ENCODE measurements at regions not wholly inside any gene's neighbourhood (a gene's known extent, or its start where the extent isn't known, plus 50 kb on each side); places are given as distances from the start of the nearest gene placed in this dataset.

GRCh38 chr2:43163584-43164270 lies 62.7 kb downstream of the ZFP36L2 start:
- dilution Hi-C loops (cut with MboI; ENCODE audit: extremely low pct_ligation_motif_present, low sequenced_read_pairs): no loop called here
- no peaks in the 10 kb centered on the region for H3K36me3 ChIP-seq (ENCODE audit: control insufficient read depth in 2 of 2, extremely low read depth in 1 of 2, insufficient read depth in 2 of 2, low read length in 2 of 2)
- BruUV-seq (replicated peaks): no TSS peak
- no peak overlapping the region for H3K4me3 ChIP-seq (replicated peaks in 1 of 3; ENCODE audit: insufficient read depth in 1 of 3, low read depth in 1 of 3, low read length in 3 of 3)
- H3K4me2 ChIP-seq (ENCODE audit: insufficient read depth, low read length): no peak overlapping the region
- CTCF ChIA-PET: no interaction called here
- no peaks in the 10 kb centered on the region for H3K79me2 ChIP-seq (ENCODE audit: control insufficient read depth, insufficient read depth, low read length)
- H3K9me1 ChIP-seq (replicated peaks; ENCODE audit: control insufficient read depth, extremely low read depth, insufficient read depth, low read length): no peaks in the 10 kb centered on the region
- H2AFZ ChIP-seq (ENCODE audit: low read depth, low read length): no peak overlapping the region
- no peak overlapping the region for H3K27ac ChIP-seq (ENCODE audit: insufficient read depth, low read depth, low read length)
- H3K4me1 ChIP-seq (ENCODE audit: control insufficient read depth, extremely low read depth, insufficient read depth, low read length): peaks cover 16% of the 10 kb centered on the region
- H4K20me1 ChIP-seq (replicated peaks; ENCODE audit: control insufficient read depth, extremely low read depth, insufficient read depth, low read length): no peaks in the 10 kb centered on the region
- intact Hi-C loops (cut with micrococcal nuclease): no loop called here
- DNase-seq (ENCODE audit: low read depth, low spot score): no peak
- H3K9me3 ChIP-seq (replicated peaks; ENCODE audit: control insufficient read depth, insufficient read depth, low read length): no peaks in the 10 kb centered on the region
- no peaks in the 10 kb centered on the region for H3K27me3 ChIP-seq (ENCODE audit: control insufficient read depth in 2 of 2, insufficient read depth in 2 of 2, low read length in 2 of 2)
- FAIRE-seq: no peak
- TF ChIP-seq JUN (IDR thresholded peaks at IDR 0.05; ENCODE audit: borderline replicate concordance, insufficient read depth, insufficient read length, low read depth): no peak
- POLR2A ChIA-PET: no interaction called here
- no peak overlapping the region for H3K9ac ChIP-seq (replicated peaks; ENCODE audit: extremely low read depth, insufficient read depth, low read length)

GRCh38 chr2:43162511-43162776 lies 64.0 kb downstream of the ZFP36L2 start:
- intact Hi-C loops (cut with micrococcal nuclease) (no loop called here), dilution Hi-C loops (cut with MboI; ENCODE audit: extremely low pct_ligation_motif_present, low sequenced_read_pairs) (no loop called here)
- ChIA-PET CTCF (interaction anchor here (0.8 to 1.6 kb wide), 4 partner anchors 30 to 139 kb away, joined by 3 to 6 read pairs (median 3); no protein-coding TSS in a partner anchor), POLR2A (no interaction called here)
- Histone ChIP-seq H3K27ac (ENCODE audit: insufficient read depth, low read depth, low read length) (no peak overlapping the region), H3K27me3 (ENCODE audit: control insufficient read depth in 2 of 2, insufficient read depth in 2 of 2, low read length in 2 of 2) (no peaks in the 10 kb centered on the region), H3K79me2 (ENCODE audit: control insufficient read depth, insufficient read depth, low read length) (no peaks in the 10 kb centered on the region), H4K20me1 (replicated peaks; ENCODE audit: control insufficient read depth, extremely low read depth, insufficient read depth, low read length) (no peaks in the 10 kb centered on the region), H3K9me1 (replicated peaks; ENCODE audit: control insufficient read depth, extremely low read depth, insufficient read depth, low read length) (no peaks in the 10 kb centered on the region), H3K9ac (replicated peaks; ENCODE audit: extremely low read depth, insufficient read depth, low read length) (no peak overlapping the region), H3K36me3 (ENCODE audit: control insufficient read depth in 2 of 2, extremely low read depth in 1 of 2, insufficient read depth in 2 of 2, low read length in 2 of 2) (no peaks in the 10 kb centered on the region), H3K9me3 (replicated peaks; ENCODE audit: control insufficient read depth, insufficient read depth, low read length) (no peaks in the 10 kb centered on the region), H3K4me1 (ENCODE audit: control insufficient read depth, extremely low read depth, insufficient read depth, low read length) (peaks cover 13% of the 10 kb centered on the region), H3K4me3 (replicated peaks in 1 of 3; ENCODE audit: insufficient read depth in 1 of 3, low read depth in 1 of 3, low read length in 3 of 3) (no peak overlapping the region), H3K4me2 (ENCODE audit: insufficient read depth, low read length) (no peak overlapping the region), H2AFZ (ENCODE audit: low read depth, low read length) (no peak overlapping the region)
- DNase-seq (ENCODE audit: low read depth, low spot score): no peak
- TF ChIP-seq GATA2 (IDR thresholded peaks at IDR 0.05; ENCODE audit: insufficient read depth, insufficient read length, low read depth, low read length): no peak
- TF ChIP-seq JUN (IDR thresholded peaks at IDR 0.05; ENCODE audit: borderline replicate concordance, insufficient read depth, insufficient read length, low read depth): no peak
- TF ChIP-seq POLR2A (IDR thresholded peaks at IDR 0.05; ENCODE audit: low read depth, low read length): no peak
- no peak for TF ChIP-seq CTCF (IDR thresholded peaks at IDR 0.05; ENCODE audit: extremely low read depth in 1 of 2, insufficient read depth in 1 of 2, low read depth in 1 of 2, low read length in 2 of 2)
- no peak for FAIRE-seq
- no TSS peak for BruUV-seq (replicated peaks)

All from endothelial cell of umbilical vein (primary cell).